ENCODE measurements at regions not wholly inside any gene's neighbourhood (a gene's known extent, or its start where the extent isn't known, plus 50 kb on each side); places are given as distances from the start of the nearest gene placed in this dataset.

- in situ Hi-C loops (cut with HindIII; ENCODE audit: low sequenced_read_pairs), result no loop called here
- no peak for DNase-seq (ENCODE audit: low read depth)
- H3K4me3 ChIP-seq (ENCODE audit: low read depth, low read length), result no peak overlapping the region
- TF ChIP-seq, protein P1, sequence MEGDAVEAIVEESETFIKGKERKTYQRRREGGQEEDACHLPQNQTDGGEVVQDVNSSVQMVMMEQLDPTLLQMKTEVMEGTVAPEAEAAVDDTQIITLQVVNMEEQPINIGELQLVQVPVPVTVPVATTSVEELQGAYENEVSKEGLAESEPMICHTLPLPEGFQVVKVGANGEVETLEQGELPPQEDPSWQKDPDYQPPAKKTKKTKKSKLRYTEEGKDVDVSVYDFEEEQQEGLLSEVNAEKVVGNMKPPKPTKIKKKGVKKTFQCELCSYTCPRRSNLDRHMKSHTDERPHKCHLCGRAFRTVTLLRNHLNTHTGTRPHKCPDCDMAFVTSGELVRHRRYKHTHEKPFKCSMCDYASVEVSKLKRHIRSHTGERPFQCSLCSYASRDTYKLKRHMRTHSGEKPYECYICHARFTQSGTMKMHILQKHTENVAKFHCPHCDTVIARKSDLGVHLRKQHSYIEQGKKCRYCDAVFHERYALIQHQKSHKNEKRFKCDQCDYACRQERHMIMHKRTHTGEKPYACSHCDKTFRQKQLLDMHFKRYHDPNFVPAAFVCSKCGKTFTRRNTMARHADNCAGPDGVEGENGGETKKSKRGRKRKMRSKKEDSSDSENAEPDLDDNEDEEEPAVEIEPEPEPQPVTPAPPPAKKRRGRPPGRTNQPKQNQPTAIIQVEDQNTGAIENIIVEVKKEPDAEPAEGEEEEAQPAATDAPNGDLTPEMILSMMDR (IDR thresholded peaks at IDR 0.05; ENCODE audit: low read depth, low read length, missing control alignments), result no peak
These were observed 460.4 kb downstream of the RAPGEF2 start for GRCh38 chr4:159563257-159563656.

GRCh38 chr4:159564615-159565014, 461.7 kb downstream of the RAPGEF2 start:
- TF ChIP-seq, protein P1 (IDR thresholded peaks at IDR 0.05; ENCODE audit: low read depth, low read length, missing control alignments), result no peak
- no peak overlapping the region for H3K4me3 ChIP-seq (ENCODE audit: low read depth, low read length)
- in situ Hi-C loops (cut with HindIII; ENCODE audit: low sequenced_read_pairs), result no loop called here
- DNase-seq (ENCODE audit: low read depth), result no peak

DNA sequence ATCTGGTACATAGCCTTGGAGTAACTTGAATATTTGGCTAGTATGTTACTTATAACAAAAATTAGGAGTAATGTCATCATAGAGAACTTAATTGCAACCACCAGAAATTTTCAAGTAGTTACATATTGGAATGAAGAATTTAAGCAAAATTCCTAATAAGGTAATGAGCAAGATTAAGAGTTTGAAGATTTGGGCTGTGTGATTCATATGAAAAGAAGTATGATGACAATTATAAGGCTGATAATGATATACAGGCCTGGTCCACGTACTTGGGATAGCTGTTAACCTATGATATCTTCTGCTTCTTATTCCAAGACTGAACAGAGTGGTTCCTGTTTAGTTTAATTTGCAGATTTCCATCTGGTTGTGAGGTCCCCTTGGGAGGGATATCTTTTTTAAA, 463.9 kb downstream of the RAPGEF2 start:
- no peak overlapping the region for H3K4me3 ChIP-seq (ENCODE audit: low read depth, low read length)
- in situ Hi-C loops (cut with HindIII; ENCODE audit: low sequenced_read_pairs), result no loop called here
- no peak for DNase-seq (ENCODE audit: low read depth)
- TF ChIP-seq, protein P1 (IDR thresholded peaks at IDR 0.05; ENCODE audit: low read depth, low read length, missing control alignments), result no peak

DNA sequence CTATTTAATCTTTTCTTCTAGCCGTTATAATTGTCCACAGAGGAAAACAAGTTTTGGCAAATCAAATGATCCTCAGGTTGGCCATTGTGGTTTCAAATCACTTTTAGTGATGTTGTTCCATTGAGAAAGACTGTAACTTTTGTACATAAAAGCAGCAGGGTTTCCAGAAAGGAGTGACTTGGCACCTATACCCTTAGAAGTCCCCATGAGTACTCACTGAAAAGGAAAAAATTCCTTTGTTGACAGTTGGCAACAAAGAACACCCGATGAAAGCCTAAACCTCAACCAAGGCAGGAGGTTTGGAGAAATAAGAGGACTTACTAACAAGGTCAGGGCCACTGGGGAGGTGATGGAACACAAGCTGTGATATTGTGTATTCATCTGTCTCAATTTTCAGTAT, 474.4 kb downstream of the RAPGEF2 start:
- no peak overlapping the region for H3K4me3 ChIP-seq (ENCODE audit: low read depth, low read length)
- in situ Hi-C loops (cut with HindIII; ENCODE audit: low sequenced_read_pairs), result no loop called here
- TF ChIP-seq, protein P1 (IDR thresholded peaks at IDR 0.05; ENCODE audit: low read depth, low read length, missing control alignments), result no peak
- peak; percentile 49 for DNase-seq (ENCODE audit: low read depth)

DNA sequence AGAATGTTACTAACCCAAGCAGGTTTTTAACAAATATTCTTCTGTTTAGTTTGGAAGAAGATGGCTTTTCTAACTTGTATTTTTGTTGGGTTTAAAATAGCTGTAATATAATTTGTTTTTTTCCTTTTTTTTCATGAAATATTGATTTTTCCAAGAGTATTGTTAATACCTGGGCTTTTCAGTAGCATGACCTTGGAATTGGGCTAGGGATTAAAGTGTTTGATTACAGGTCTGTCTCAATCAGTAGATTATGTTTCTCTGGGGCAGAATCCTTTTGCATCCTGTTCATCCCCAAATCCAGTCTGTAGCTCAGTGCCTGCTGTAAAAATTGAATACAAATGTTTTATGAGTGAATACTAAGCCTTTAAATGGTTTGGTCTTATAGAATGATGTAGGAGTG, 479.8 kb downstream of the RAPGEF2 start:
- no peak for DNase-seq (ENCODE audit: low read depth)
- in situ Hi-C loops (cut with HindIII; ENCODE audit: low sequenced_read_pairs), result no loop called here
- TF ChIP-seq, protein P1 (IDR thresholded peaks at IDR 0.05; ENCODE audit: low read depth, low read length, missing control alignments), result no peak
- no peak overlapping the region for H3K4me3 ChIP-seq (ENCODE audit: low read depth, low read length)

GRCh38 chr4:159592898-159593556, 490.1 kb downstream of the RAPGEF2 start:
- no peak for DNase-seq (ENCODE audit: low read depth)
- in situ Hi-C loops (cut with HindIII; ENCODE audit: low sequenced_read_pairs), result no loop called here
- no peak overlapping the region for H3K4me3 ChIP-seq (ENCODE audit: low read depth, low read length)
- TF ChIP-seq, protein P1 (IDR thresholded peaks at IDR 0.05; ENCODE audit: low read depth, low read length, missing control alignments), result no peak

Data from astrocyte of the cerebellum (primary cell).